ENCODE measurements at regions not wholly inside any gene's neighbourhood (a gene's known extent, or its start where the extent isn't known, plus 50 kb on each side); places are given as distances from the start of the nearest gene placed in this dataset.
"Not testable (repeated sequence)": the region's sequence is repeated elsewhere in the genome, so short reads cannot be mapped to it uniquely, and the experiment has no call there.

GRCh38 chr4:27123123-27123768 lies 262.6 kb downstream of the STIM2 start:
- DNase-seq, result no peak

- DNase-seq, result no peak
Observed at GRCh38 chr4:27123769-27124124, 263.1 kb downstream of the STIM2 start.

GRCh38 chr4:27126895-27127294 lies 266.3 kb downstream of the STIM2 start:
- not testable (repeated sequence) for DNase-seq

- no peak for DNase-seq
Observed at GRCh38 chr4:27128443-27128842, 267.8 kb downstream of the STIM2 start.

- no peak for DNase-seq
Observed at GRCh38 chr4:27129871-27130366, 269.3 kb downstream of the STIM2 start.

GRCh38 chr4:27132497-27132896 lies 271.9 kb downstream of the STIM2 start:
- DNase-seq, result no peak

- DNase-seq, result no peak
Observed at GRCh38 chr4:27140486-27140885, 279.8 kb downstream of the STIM2 start.

- no peak for DNase-seq
Observed at GRCh38 chr4:27141530-27141929, 280.9 kb downstream of the STIM2 start.

GRCh38 chr4:27142841-27143240 lies 282.2 kb downstream of the STIM2 start:
- no peak for DNase-seq

GRCh38 chr4:27145597-27145996 lies 285.0 kb downstream of the STIM2 start:
- DNase-seq, result no peak

GRCh38 chr4:27148211-27148895 lies 287.7 kb downstream of the STIM2 start:
- no peak for DNase-seq

- no peak for DNase-seq
Observed at GRCh38 chr4:27149541-27150212, 289.0 kb downstream of the STIM2 start.

- no peak for DNase-seq
Observed at GRCh38 chr4:27152703-27153102, 292.1 kb downstream of the STIM2 start.

- DNase-seq, result no peak
Observed at GRCh38 chr4:27154706-27155105, 294.1 kb downstream of the STIM2 start.

GRCh38 chr4:27161191-27161590 lies 300.6 kb downstream of the STIM2 start:
- DNase-seq, result no peak

- DNase-seq, result no peak
Observed at GRCh38 chr4:27168783-27169182, 308.1 kb downstream of the STIM2 start.

GRCh38 chr4:27173280-27173679 lies 312.6 kb downstream of the STIM2 start:
- no peak for DNase-seq

- DNase-seq, result peak; percentile 71 to 78
Observed at GRCh38 chr4:27176400-27176799, 315.8 kb downstream of the STIM2 start.

GRCh38 chr4:27176881-27177280 lies 316.2 kb downstream of the STIM2 start:
- peak in 1 of 2 experiments; percentile 79 for DNase-seq

GRCh38 chr4:27178061-27178460 lies 317.4 kb downstream of the STIM2 start:
- DNase-seq, result peak in 1 of 2 experiments; percentile 18

GRCh38 chr4:27181693-27182092 lies 321.1 kb downstream of the STIM2 start:
- DNase-seq, result no peak

- DNase-seq, result no peak
Observed at GRCh38 chr4:27182211-27182610, 321.6 kb downstream of the STIM2 start.

GRCh38 chr4:27184508-27185155 lies 324.0 kb downstream of the STIM2 start:
- no peak for DNase-seq

- no peak for DNase-seq
Observed at GRCh38 chr4:27186710-27187109, 326.1 kb downstream of the STIM2 start.

All from NCI-H1930 (cell line).